Esophagus (tissue), 2 donors: ENCODE measurements at regions not wholly inside any gene's neighbourhood (a gene's known extent, or its start where the extent isn't known, plus 50 kb on each side); places are given as distances from the start of the nearest gene placed in this dataset.

Experiments
- H3K27ac ChIP-seq, 2 donors: one replicate each; pipeline ENCODE4 v1.5.1; 2013; ENCODE audit warnings: low read depth in 2 of 2, mild to moderate bottlenecking in 2 of 2, inconsistent platforms in 1 of 2, low read length in 1 of 2, moderate library complexity in 1 of 2
- H3K27me3 ChIP-seq, 2 donors: one replicate each; pipeline ENCODE4 v1.6.1; 2013; ENCODE audit warnings: low read length in 2 of 2, control low read depth in 1 of 2, mild to moderate bottlenecking in 1 of 2; ENCODE audit not compliant: insufficient read depth in 2 of 2, control insufficient read depth in 1 of 2
- H3K36me3 ChIP-seq, 2 donors: one replicate each; pipeline ENCODE4 v1.6.1; 2013; ENCODE audit warnings: low read length in 1 of 2; ENCODE audit not compliant: control insufficient read depth in 2 of 2, insufficient read depth in 2 of 2
- H3K4me1 ChIP-seq, 2 donors: one replicate each; pipeline ENCODE4 v1.6.1; 2013; ENCODE audit warnings: low read length in 1 of 2; ENCODE audit not compliant: control insufficient read depth in 2 of 2, insufficient read depth in 2 of 2
- H3K4me3 ChIP-seq, 2 donors: one replicate each; pipeline ENCODE4 v1.5.1; 2013; ENCODE audit warnings: low read length in 2 of 2, mild to moderate bottlenecking in 2 of 2, low read depth in 1 of 2, moderate library complexity in 1 of 2
- H3K9me3 ChIP-seq, 2 donors: one replicate each; pipeline ENCODE4 v1.6.1; 2013; ENCODE audit warnings: mild to moderate bottlenecking in 2 of 2, low read depth in 1 of 2, low read length in 1 of 2, moderate library complexity in 1 of 2; ENCODE audit not compliant: control insufficient read depth in 2 of 2, insufficient read depth in 1 of 2
- WGBS, 2 donors: extraction: QIAGEN DNeasy Blood & Tissue Kit; methylation state at CpG; one replicate each; pipeline ENCODE4 v1.1.7; 2013; 5-methylcytosine and 5-hydroxymethylcytosine counted together
- donor health status: healthy with polysubstance abuse.
- donor health status: Bipolar disorder and iron deficiency.

DNA sequence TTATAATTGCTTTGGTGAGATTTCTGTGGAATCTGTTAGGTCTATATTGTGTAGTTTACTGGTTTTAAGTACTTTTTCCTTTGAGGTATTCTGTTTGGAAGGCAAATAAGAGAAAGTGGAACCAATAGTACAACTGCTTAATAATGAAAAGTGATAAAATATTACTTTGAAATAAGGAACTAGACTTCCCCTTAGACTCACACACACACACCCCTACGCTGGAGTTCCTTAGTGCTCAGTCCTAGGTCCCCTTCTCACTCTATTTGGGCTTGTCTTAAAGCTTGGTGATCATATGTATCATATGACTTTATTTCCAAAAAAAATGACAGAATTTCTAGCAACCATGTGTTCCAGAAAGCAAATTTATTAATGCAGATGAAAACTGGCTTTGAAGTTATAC lies 494.0 kb upstream of the TGFBR2 start:
- Histone ChIP-seq H3K27me3 (no peaks in the 10 kb centered on the region), H3K27ac (no peak overlapping the region), H3K36me3 (no peaks in the 10 kb centered on the region), H3K4me1 (no peaks in the 10 kb centered on the region), H3K4me3 (no peak overlapping the region), H3K9me3 (no peaks in the 10 kb centered on the region)
- 75 to 80% methylated on average over 1 of the region's 1 CpG for WGBS, 2 donors

DNA sequence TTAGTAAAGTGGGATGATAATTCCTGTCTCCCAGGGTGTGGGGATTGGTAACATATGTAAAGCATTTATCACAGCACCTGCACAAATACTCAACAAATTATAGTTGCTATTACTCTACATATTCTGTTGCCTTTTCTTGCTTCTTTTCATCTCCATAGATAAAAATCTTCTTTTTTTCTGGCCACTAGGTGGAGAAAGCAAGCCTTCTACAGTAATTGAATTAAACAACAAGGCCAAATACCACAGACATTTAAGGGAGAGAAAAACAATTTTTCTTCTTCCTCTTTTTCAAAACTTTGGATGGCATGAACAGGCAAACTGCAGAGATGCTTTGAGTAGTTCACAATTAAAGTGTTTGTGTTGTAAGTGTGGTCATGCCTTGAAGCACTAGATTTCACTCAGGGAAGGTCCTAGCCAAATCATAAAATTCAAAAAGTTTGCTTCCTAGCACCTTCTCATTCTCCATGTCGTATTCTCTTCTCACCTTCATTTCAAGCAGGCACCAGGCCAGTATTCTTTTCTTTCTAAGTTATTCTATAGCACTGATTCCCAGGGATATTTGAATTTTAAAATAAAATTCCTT lies 493.4 kb upstream of the TGFBR2 start:
- no peaks in the 10 kb centered on the region for H3K9me3 ChIP-seq
- no peak overlapping the region for H3K27ac ChIP-seq
- no peak overlapping the region for H3K4me3 ChIP-seq
- 0 to 32% methylated on average over 1 of the region's 1 CpG for WGBS, 2 donors
- no peaks in the 10 kb centered on the region for H3K27me3 ChIP-seq
- H3K4me1 ChIP-seq = no peaks in the 10 kb centered on the region
- no peaks in the 10 kb centered on the region for H3K36me3 ChIP-seq

- H3K27ac ChIP-seq = no peak overlapping the region
- no peak overlapping the region for H3K4me3 ChIP-seq
- H3K36me3 ChIP-seq = no peaks in the 10 kb centered on the region
- H3K9me3 ChIP-seq = no peaks in the 10 kb centered on the region
- no peaks in the 10 kb centered on the region for H3K4me1 ChIP-seq
- no peaks in the 10 kb centered on the region for H3K27me3 ChIP-seq
- 83 to 86% methylated on average over 3 of the region's 3 CpGs for WGBS, 2 donors
These were observed 492.5 kb upstream of the TGFBR2 start for GRCh38 chr3:30113906-30114305.

- Histone ChIP-seq H3K27me3 (no peaks in the 10 kb centered on the region), H3K4me3 (no peak overlapping the region), H3K27ac (no peak overlapping the region), H3K4me1 (no peaks in the 10 kb centered on the region), H3K36me3 (no peaks in the 10 kb centered on the region), H3K9me3 (no peaks in the 10 kb centered on the region)
- 79 to 87% methylated on average over 2 of the region's 2 CpGs for WGBS, 2 donors
These were observed 491.5 kb upstream of the TGFBR2 start for GRCh38 chr3:30114918-30115317.

GRCh38 chr3:30122359-30122758 lies 484.0 kb upstream of the TGFBR2 start:
- H3K36me3 ChIP-seq = no peaks in the 10 kb centered on the region
- H3K27ac ChIP-seq = no peak overlapping the region
- H3K4me3 ChIP-seq = no peak overlapping the region
- H3K27me3 ChIP-seq = no peaks in the 10 kb centered on the region
- WGBS, 2 donors = 65 to 83% methylated on average over 1 of the region's 1 CpG
- H3K9me3 ChIP-seq = no peaks in the 10 kb centered on the region
- no peaks in the 10 kb centered on the region for H3K4me1 ChIP-seq

GRCh38 chr3:30123224-30123623 lies 483.2 kb upstream of the TGFBR2 start:
- H3K4me1 ChIP-seq = no peaks in the 10 kb centered on the region
- WGBS, 2 donors = 71 to 92% methylated on average over 3 of the region's 3 CpGs

DNA sequence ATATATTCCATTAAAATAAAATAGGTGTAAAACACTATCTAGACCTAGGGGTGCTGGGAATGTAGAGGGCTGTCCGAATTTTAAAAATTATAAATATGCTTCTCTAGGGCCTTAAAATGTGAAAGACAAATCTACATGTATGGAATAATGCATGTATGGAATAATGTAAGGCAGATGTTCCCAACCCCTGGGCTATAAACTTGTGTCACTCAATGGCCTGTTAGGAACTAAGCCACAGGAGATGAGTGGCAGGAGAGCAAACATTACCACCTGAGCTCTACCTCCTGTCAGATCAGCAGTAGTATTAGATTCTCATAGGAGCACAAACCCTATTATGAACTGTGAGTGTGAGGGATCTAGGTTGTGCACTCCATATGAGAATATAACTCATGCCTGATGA lies 482.6 kb upstream of the TGFBR2 start:
- Histone ChIP-seq H3K36me3 (no peaks in the 10 kb centered on the region), H3K4me3 (no peak overlapping the region), H3K9me3 (peaks cover 0 to 2% of the 10 kb centered on the region in 2 donors), H3K27me3 (no peaks in the 10 kb centered on the region), H3K4me1 (no peaks in the 10 kb centered on the region), H3K27ac (no peak overlapping the region)
- WGBS, 2 donors = 86% methylated on average over 1 of the region's 1 CpG

More at GRCh38 chr3:30123224-30123623, 483.2 kb upstream of the TGFBR2 start:
- Histone ChIP-seq H3K27me3 (no peaks in the 10 kb centered on the region), H3K36me3 (no peaks in the 10 kb centered on the region), H3K4me3 (no peak overlapping the region), H3K27ac (no peak overlapping the region), H3K9me3 (peaks cover 0 to 2% of the 10 kb centered on the region in 2 donors)

DNA sequence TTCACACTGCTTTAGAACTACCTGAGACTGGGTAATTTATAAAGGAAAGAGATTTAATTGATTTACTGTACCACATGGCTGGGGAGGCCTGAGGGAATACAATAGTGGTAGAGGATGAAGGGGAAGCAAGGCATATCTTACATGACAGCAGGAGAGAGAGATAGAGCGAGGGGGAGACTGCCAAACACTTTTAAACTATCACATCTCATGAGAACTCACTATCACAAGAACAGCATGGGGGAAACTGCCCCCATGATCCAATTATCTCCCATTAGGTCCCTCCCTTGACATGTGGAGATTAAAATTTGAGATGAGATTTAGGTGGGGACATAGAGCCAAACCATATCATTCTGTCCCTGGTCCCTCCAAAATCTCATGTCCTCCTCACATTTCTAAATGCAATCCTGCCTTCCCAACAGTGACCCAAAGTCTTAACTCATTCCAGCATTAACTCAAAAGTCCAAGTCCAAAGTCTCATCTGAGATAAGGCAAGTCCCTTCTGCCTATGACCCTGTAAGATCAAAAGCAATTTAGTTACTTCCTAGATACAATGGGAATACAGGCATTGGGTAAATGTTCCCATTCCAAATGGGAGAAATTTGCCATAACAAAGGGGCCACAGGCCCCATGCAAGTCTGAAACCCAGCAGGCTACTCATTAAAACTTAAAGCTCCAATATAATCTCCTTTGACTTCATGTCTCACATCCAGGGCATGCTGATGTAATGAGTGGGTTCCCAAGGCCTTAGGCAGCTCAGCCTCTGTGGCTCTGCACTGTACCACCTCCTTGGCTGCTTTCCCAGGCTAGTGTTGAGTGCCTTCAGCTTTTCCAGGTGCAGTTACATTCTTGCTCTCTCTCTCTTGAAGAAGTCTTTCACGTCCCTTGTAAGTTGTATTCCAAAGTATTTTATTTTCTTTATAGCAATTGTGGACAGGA lies 481.7 kb upstream of the TGFBR2 start:
- Histone ChIP-seq H3K9me3 (peaks cover 0 to 2% of the 10 kb centered on the region in 2 donors), H3K4me3 (no peak overlapping the region), H3K4me1 (no peaks in the 10 kb centered on the region), H3K27me3 (no peaks in the 10 kb centered on the region), H3K36me3 (no peaks in the 10 kb centered on the region), H3K27ac (no peak overlapping the region)
- WGBS, 2 donors = 66 to 70% methylated on average over 2 of the region's 2 CpGs

GRCh38 chr3:30129765-30130164 lies 476.6 kb upstream of the TGFBR2 start:
- Histone ChIP-seq H3K4me1 (no peaks in the 10 kb centered on the region), H3K4me3 (no peak overlapping the region), H3K27ac (no peak overlapping the region), H3K9me3 (peaks cover 0 to 2% of the 10 kb centered on the region in 2 donors), H3K36me3 (no peaks in the 10 kb centered on the region), H3K27me3 (no peaks in the 10 kb centered on the region)
- WGBS, 2 donors = 65 to 81% methylated on average over 2 of the region's 2 CpGs
